Loucy (cell line): ENCODE measurements at regions not wholly inside any gene's neighbourhood (a gene's known extent, or its start where the extent isn't known, plus 50 kb on each side); places are given as distances from the start of the nearest gene placed in this dataset.

ENCODE experiments used
- CTCF ChIP-seq: fragments of 200-600 bp; sonication (generic); conservative IDR thresholded peaks from 2 replicates; pipeline ENCODE4 v1.5.1; 2014; ENCODE audit warnings: mild to moderate bottlenecking, antibody characterized with exemption, low read length
- EZH2phosphoT487 ChIP-seq: fragments of 200-600 bp; IDR thresholded peaks from 2 replicates; pipeline ENCODE4 v1.6.1; 2018; ENCODE audit warnings: antibody characterized with exemption, mild to moderate bottlenecking, moderate library complexity, borderline replicate concordance

GRCh38 chr15:87225436-87225835, 1031.1 kb downstream of the NTRK3 start:
- TF ChIP-seq CTCF (no peak), EZH2phosphoT487 (no peak)
